Gastroesophageal sphincter (tissue), 3 donors: ENCODE measurements at regions not wholly inside any gene's neighbourhood (a gene's known extent, or its start where the extent isn't known, plus 50 kb on each side); places are given as distances from the start of the nearest gene placed in this dataset.

Source experiments
- POLR2A ChIP-seq, 2 donors: fragments of 450-650 bp; IDR thresholded peaks; one replicate each; pipeline ENCODE4 v1.6.1; 2017; ENCODE audit warnings: antibody characterized with exemption in 2 of 2, mild to moderate bottlenecking in 2 of 2, moderate library complexity in 1 of 2
- POLR2AphosphoS5 ChIP-seq: sonication (generic); formaldehyde crosslinking; IDR thresholded peaks from one replicate; pipeline ENCODE4 v1.6.1; 2017; ENCODE audit warnings: antibody characterized with exemption
- TF ChIP-seq, protein P1 (sequence below), 4 experiments: fragments of 200-600 bp in 2 of 4; fragments of 450-650 bp in 2 of 4; sonication (generic) in 1 of 4; IDR thresholded peaks; one replicate each; pipeline ENCODE4 v1.5.1; 2017 to 2019; ENCODE audit warnings: antibody characterized with exemption in 4 of 4, mild to moderate bottlenecking in 2 of 4, moderate library complexity in 2 of 4

DNA sequence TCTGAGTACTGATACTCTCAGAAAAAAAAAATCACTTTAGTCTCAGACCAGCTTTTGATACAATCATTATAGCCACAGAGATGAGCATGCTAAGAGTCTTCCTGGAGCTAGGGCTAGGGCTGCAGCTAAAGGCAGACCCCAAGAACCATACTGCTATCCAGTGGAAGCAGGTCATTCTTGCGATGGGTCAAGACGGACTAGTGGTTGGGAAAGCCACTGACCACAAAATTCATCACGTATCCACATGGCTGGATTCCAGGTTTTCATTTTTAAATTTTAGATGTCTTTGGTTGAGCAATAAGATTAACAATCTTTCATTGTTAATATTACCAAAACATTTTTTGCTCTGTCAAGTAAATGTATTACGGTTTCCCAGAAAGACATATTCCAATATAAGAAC lies 598.1 kb downstream of the DNAH5 start:
- TF ChIP-seq POLR2A (IDR thresholded peaks at IDR 0.05) (no peak), POLR2AphosphoS5 (no peak)
- TF ChIP-seq, protein P1, sequence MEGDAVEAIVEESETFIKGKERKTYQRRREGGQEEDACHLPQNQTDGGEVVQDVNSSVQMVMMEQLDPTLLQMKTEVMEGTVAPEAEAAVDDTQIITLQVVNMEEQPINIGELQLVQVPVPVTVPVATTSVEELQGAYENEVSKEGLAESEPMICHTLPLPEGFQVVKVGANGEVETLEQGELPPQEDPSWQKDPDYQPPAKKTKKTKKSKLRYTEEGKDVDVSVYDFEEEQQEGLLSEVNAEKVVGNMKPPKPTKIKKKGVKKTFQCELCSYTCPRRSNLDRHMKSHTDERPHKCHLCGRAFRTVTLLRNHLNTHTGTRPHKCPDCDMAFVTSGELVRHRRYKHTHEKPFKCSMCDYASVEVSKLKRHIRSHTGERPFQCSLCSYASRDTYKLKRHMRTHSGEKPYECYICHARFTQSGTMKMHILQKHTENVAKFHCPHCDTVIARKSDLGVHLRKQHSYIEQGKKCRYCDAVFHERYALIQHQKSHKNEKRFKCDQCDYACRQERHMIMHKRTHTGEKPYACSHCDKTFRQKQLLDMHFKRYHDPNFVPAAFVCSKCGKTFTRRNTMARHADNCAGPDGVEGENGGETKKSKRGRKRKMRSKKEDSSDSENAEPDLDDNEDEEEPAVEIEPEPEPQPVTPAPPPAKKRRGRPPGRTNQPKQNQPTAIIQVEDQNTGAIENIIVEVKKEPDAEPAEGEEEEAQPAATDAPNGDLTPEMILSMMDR (IDR thresholded peaks at IDR 0.05) = no peak
